GM19372 (cell line): ENCODE measurements at regions not wholly inside any gene's neighbourhood (a gene's known extent, or its start where the extent isn't known, plus 50 kb on each side); places are given as distances from the start of the nearest gene placed in this dataset.
A peak's percentile ranks its signal among the peaks of the same experiment; 100 is the strongest.

ENCODE experiments used
- ATAC-seq: cut with Tn5 transposase; IDR thresholded peaks from one replicate; pipeline ENCODE4 v1.9.1; 2021; ENCODE audit warnings: mild to moderate bottlenecking, low read depth, moderate library complexity; ENCODE audit not compliant: unreplicated experiment

DNA sequence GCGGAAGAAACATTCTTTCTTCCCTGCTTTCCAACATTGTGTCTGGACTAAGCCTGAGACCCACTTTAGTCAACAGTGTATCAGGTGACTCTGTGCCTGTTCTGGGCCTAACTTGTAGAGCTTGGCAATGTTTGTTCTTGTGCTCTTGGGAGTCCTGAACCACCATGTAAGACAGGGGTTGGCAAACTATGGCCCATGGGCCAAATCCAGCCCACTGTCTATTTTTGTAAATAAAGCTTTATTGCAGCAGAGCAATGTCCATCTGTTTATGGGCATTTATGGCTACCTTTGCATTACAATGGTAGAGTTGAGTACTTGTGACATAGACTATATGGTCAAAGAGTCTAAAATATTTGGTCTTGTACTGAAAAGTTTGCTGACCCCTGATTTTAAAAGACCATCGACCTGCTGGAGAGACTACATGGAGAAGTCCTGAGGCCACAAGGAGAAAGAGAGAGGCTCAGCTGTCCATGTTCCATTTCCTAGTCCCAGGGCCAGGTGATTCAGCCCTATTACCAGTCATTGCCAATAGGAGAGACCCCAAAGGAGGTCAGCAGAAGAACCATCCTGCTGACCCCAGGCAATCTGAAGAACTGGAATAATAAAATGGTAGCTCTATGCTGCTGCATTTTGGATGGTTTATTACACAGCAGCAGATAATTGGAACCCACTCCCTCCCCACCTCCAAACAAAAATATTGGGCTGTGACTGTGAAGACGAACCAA, 211.3 kb downstream of the AUH start:
- no peak for ATAC-seq

GRCh38 chr9:91150998-91151717, 210.6 kb downstream of the AUH start:
- ATAC-seq, result peak; percentile 73

- no peak for ATAC-seq
Measured at GRCh38 chr9:91151718-91152095, 210.0 kb downstream of the AUH start.

- no peak for ATAC-seq
Measured at GRCh38 chr9:91154686-91155085, 207.0 kb downstream of the AUH start.

DNA sequence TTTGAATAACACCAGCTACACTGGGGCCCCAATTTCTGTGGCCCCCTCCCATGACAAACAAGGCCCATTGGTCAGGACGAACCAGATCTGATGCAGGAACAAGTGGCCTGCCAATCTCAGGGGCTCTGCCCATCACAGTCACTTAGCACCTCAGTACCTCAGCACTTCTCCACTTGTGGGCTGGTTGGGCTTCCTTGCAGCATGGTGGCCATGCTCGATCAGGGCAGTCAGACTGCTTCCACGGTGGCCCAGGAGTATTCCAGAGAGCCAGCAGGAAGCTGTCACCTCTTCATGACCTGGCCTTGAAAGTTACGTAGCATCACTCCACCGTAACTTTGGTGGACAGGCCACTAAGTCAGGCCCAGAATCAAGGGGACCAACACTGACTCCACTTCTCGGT, 206.5 kb downstream of the AUH start:
- no peak for ATAC-seq

DNA sequence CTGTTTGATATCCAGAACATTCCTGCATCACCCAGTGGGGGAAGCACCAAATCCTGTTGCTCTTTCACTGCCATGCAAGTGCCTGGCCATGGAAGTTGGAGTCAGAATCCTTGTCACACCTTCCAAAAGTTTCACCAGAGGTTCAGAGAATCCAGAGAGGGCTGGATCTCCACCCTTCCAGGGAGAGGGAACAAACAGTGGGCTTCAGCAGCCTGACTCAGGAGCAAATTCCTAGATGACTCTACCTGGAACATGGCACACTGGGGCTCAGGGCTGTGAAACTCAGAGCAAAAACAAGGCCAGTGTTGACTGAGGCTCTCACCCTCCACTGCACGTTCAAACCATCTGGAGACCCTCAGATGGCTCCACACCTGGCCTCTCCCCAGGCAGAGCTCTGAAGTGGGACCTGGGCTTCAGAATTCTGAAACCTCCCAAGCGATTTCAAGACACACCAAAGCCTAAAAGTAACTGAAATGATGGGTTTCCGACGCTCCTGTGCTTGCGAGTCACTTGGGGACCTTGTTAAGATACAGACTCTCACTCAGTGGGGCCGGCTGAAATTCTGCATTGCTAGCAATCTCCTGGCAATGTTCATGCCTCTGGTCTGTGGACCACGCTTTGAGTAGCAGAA, 205.9 kb downstream of the AUH start:
- no peak for ATAC-seq

GRCh38 chr9:91156451-91157234, 205.1 kb downstream of the AUH start:
- no peak for ATAC-seq

GRCh38 chr9:91157883-91158282, 203.8 kb downstream of the AUH start:
- no peak for ATAC-seq

GRCh38 chr9:91158286-91158685, 203.4 kb downstream of the AUH start:
- no peak for ATAC-seq

GRCh38 chr9:91158946-91159345, 202.8 kb downstream of the AUH start:
- ATAC-seq, result no peak

GRCh38 chr9:91159664-91160121, 202.0 kb downstream of the AUH start:
- ATAC-seq, result no peak

DNA sequence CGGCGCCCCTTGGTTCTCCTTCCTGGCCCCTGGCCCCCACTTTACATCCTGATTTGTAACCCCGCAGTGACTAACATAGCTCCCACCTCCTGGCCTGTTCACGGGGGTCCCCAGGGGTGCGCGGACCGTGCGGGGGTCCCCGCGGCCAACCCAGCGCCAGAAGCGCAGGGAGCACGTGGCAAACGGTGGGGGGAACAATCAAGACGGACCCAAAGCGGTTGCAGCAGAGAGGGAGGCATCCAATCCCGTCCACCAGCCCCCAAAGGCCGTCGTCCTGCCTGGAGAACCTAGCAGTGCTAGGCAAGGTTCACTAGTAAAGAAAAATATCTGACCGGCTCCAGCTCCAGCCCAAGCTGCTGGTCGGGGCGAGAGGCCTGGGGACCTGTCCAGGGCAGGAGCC, 201.5 kb downstream of the AUH start:
- no peak for ATAC-seq

DNA sequence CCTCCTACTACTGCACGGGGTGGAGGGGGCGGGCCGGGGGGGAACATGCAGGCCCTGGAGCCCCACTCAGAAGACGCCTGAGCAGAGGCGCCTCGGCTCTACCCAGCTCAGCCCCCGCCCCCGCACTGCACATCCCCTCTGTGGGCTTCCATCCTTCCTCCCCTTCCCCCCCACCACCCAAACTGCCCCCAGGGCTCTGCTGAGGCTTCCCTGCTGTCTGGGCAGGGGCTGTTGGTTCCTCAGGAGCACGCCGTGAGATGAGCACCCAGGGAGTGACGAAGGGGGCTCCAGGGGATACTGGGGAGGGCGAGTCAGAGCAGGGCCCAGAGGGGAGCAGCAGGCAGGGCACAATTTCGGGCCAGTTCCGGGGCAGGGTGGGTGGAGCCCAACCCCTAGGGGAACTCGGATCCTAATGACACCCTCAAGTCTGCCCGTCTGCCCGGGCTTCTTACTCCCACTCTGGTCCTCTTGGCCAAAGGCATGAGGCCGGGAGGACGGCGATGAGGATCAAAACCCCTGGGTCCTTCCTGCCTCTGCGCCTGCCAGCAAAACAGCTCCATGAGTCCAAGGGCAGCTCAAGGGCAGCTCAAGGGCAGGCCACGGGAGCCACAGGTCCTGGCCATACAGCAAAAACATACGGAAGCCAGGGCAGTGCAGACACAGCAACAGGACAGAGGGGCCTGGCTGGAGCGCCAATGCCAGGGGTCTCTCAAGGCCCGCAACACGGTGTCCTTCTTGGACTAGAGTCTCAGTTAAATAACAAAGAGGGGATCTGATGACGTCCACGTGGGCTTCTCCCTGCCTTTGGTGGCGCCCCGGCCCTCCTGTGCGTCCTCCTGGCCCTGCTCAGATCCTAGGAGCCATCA, 200.9 kb downstream of the AUH start:
- ATAC-seq, result no peak

DNA sequence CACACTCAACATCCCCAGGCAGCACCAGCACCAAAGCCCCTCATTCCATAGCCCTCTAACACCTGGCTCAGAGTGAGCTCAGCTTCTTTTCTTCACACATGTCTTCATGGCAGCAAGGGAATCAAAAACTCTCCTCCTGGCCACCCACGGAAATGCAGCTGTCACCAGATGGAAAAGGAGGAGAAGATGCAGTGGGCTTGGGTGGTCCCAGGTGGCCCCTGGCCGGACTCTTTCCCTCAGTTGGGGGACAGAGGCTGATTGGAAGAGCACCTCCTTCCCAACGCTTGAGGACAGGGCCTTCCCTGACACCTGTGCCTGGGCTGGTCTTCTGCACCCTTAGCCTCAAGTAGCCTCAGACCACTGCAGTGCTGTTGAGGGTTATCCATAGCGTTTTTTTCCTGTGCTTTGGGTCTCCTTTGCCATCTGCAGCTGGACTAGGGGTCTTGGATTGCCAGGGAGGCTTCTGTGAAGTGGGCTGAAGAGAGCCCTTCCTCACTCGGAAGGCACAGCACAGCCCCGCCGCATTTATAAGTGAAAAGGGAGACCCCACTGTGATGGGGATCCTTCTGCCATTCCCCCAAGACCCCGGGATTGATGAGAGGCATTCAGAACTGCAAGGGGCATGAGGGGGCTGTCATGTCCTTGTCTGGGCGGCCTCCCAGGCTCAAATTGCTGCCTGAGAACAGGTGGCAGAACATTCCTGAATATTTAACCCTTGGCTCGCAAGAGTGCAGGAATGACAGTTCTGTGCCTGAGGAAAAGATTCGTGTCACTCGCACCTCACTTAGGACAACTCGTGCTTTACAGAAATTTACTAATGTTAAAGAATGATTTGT, 200.0 kb downstream of the AUH start:
- no peak for ATAC-seq

- ATAC-seq, result no peak
Measured at GRCh38 chr9:91162311-91162710, 199.4 kb downstream of the AUH start.

DNA sequence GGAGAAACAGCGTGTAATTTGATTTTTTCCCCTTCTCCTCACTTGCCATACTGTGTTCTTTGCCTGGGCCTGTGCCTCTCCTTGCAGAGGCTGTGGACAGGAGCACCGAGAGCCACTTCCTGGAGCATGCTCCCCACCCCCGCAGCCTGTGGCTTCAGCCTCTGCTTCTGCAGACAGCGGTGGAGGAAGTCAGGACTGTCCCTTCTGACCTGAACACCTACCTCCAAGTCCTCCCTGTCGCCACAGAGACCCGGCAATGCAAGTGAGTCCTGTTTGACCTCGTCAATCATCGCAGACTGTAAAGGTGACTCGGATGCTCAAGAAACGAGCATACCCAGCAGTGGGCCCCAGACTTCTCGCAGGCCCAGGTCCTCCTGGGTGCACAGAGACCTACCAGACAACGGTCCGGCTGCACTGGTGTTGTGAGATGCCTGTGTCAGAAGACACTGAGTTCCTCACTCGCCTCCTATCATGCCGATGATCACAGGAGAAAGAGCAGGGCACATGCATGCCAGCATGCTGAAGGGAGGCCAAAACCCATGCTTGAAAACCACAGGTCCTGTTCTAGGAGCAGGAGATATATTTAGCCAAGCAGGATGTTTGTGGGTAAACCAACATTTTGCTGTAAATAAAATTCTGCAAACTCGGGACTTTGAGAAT, 198.8 kb downstream of the AUH start:
- ATAC-seq, result peak; percentile 86

- ATAC-seq, result no peak
Measured at GRCh38 chr9:91163444-91163772, 198.3 kb downstream of the AUH start.

DNA sequence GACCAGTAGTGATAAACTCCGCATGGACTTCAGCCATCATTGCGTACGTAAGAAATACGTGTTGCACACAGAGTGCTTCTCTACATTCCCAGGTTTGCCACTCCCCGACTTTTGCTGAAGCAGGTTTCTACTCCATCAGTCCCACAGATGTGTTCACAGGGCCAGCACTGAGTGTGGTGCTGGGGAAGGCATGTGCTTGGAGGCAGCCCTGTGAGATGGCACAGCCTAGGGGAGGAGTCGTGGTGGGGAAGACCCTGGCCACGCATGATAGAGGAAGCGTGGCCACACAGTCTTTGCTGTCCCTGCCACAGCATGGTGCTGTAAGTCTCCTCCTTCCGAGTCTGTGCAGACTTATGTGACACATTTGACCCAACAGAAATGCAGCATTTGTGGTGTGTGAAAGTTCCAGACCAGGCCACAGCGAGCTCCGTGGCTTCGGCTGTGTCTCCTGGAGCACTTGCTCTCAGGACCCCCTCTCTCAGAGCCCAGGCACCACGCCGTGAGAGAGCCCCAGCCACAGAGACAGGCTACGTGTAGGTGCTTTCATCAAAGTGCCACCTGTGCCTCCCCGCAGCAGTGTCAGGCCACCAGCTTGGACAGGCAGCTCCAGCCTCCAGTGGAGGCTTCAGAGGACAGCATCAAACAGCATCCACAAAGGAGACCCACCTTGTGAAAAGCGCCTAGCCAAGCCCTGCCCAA, 197.8 kb downstream of the AUH start:
- no peak for ATAC-seq
